H9 (cell line): ENCODE measurements at regions not wholly inside any gene's neighbourhood (a gene's known extent, or its start where the extent isn't known, plus 50 kb on each side); places are given as distances from the start of the nearest gene placed in this dataset.

Experiments used
- DNase-seq: peaks from one replicate; pipeline ENCODE4 v3.0.0-alpha.2; 2017
- H2AFZ ChIP-seq: one replicate; pipeline ENCODE4 v1.6.1; 2013; ENCODE audit warnings: mild to moderate bottlenecking, low read length, control low read depth, moderate library complexity
- H2AK5ac ChIP-seq: 2 replicates; pipeline ENCODE4 v1.6.1; 2013; ENCODE audit warnings: low read length, control low read depth, mixed read lengths; ENCODE audit not compliant: insufficient read length
- H2BK120ac ChIP-seq: one replicate; pipeline ENCODE4 v1.6.1; 2013; ENCODE audit warnings: low read depth, mild to moderate bottlenecking, low read length, control low read depth, inconsistent platforms; ENCODE audit not compliant: poor library complexity, severe bottlenecking
- H2BK12ac ChIP-seq: 2 replicates; pipeline ENCODE4 v1.6.1; 2013; ENCODE audit warnings: low read length, control low read depth, mixed read lengths, low read depth; ENCODE audit not compliant: insufficient read length
- H2BK15ac ChIP-seq: 2 replicates; pipeline ENCODE4 v1.6.1; 2013; ENCODE audit warnings: low read depth, low read length, control low read depth
- H2BK20ac ChIP-seq: one replicate; pipeline ENCODE4 v1.6.1; 2013; ENCODE audit warnings: low read depth, mild to moderate bottlenecking, low read length, control low read depth, inconsistent platforms; ENCODE audit not compliant: poor library complexity, severe bottlenecking
- H2BK5ac ChIP-seq: 2 replicates; pipeline ENCODE4 v1.6.1; 2013; ENCODE audit warnings: low read length, control low read depth, mixed read lengths; ENCODE audit not compliant: insufficient read length
- H3K14ac ChIP-seq: 2 replicates; pipeline ENCODE4 v1.6.1; 2013; ENCODE audit warnings: low read length, control low read depth; ENCODE audit not compliant: insufficient read depth
- H3K18ac ChIP-seq: 2 replicates; pipeline ENCODE4 v1.6.1; 2013; ENCODE audit warnings: low read depth, mild to moderate bottlenecking, mixed read lengths, low read length, control low read depth; ENCODE audit not compliant: insufficient read length
- H3K23ac ChIP-seq: 2 replicates; pipeline ENCODE4 v1.6.1; 2013; ENCODE audit warnings: low read length, control low read depth, mixed read lengths, low read depth; ENCODE audit not compliant: insufficient read length
- H3K23me2 ChIP-seq: 2 replicates; pipeline ENCODE4 v1.6.1; 2013; ENCODE audit warnings: low read depth, mild to moderate bottlenecking, mixed read lengths, low read length, control low read depth; ENCODE audit not compliant: insufficient read length, poor library complexity, severe bottlenecking
- H3K27ac ChIP-seq: 2 replicates; pipeline ENCODE4 v1.5.1; 2013; ENCODE audit warnings: low read length, control low read depth, mixed read lengths, low read depth; ENCODE audit not compliant: insufficient read length
- H3K27me3 ChIP-seq: 2 replicates; pipeline ENCODE4 v1.6.1; 2013; ENCODE audit warnings: low read length, control low read depth, inconsistent platforms; ENCODE audit not compliant: insufficient read depth
- H3K4ac ChIP-seq: 2 replicates; pipeline ENCODE4 v1.6.1; 2013; ENCODE audit warnings: low read depth, mild to moderate bottlenecking, control low read depth, inconsistent platforms, low read length, moderate library complexity
- H3K4me1 ChIP-seq: 2 replicates; pipeline ENCODE4 v1.6.1; 2013; ENCODE audit warnings: low read length, control low read depth, inconsistent platforms; ENCODE audit not compliant: insufficient read depth
- H3K4me2 ChIP-seq: 2 replicates; pipeline ENCODE4 v1.6.1; 2013; ENCODE audit warnings: low read length, control low read depth, mixed read lengths; ENCODE audit not compliant: insufficient read length, insufficient read depth
- H3K56ac ChIP-seq: 2 replicates; pipeline ENCODE4 v1.6.1; 2013; ENCODE audit warnings: low read depth, mild to moderate bottlenecking, mixed read lengths, low read length, control low read depth; ENCODE audit not compliant: insufficient read length
- H3K79me1 ChIP-seq: 2 replicates; pipeline ENCODE4 v1.6.1; 2013; ENCODE audit warnings: low read depth, mild to moderate bottlenecking, moderate library complexity, low read length, control low read depth, inconsistent platforms; ENCODE audit not compliant: insufficient read depth, poor library complexity, severe bottlenecking
- H3K79me2 ChIP-seq: 2 replicates; pipeline ENCODE4 v1.6.1; 2013; ENCODE audit warnings: low read length, control low read depth, inconsistent platforms; ENCODE audit not compliant: insufficient read depth
- H3K9ac ChIP-seq: 2 replicates; pipeline ENCODE4 v1.6.1; 2013; ENCODE audit warnings: low read length, control low read depth, mixed read lengths; ENCODE audit not compliant: insufficient read length; ENCODE audit errors: extremely low read depth
- H3K9me3 ChIP-seq: one replicate; pipeline ENCODE4 v1.6.1; 2013; ENCODE audit warnings: low read depth, low read length, inconsistent platforms; ENCODE audit not compliant: control insufficient read depth
- H3T11ph ChIP-seq: one replicate; pipeline ENCODE4 v1.6.1; 2013; ENCODE audit warnings: mild to moderate bottlenecking, low read length, control low read depth, inconsistent platforms
- H4K20me1 ChIP-seq: one replicate; pipeline ENCODE4 v1.6.1; 2013; ENCODE audit not compliant: control insufficient read depth, insufficient read length, insufficient read depth
- H4K5ac ChIP-seq: 2 replicates; pipeline ENCODE4 v1.6.1; 2013; ENCODE audit warnings: low read depth, mild to moderate bottlenecking, mixed read lengths, low read length, control low read depth; ENCODE audit not compliant: insufficient read length
- H4K8ac ChIP-seq: replicated peaks from 2 replicates; pipeline ENCODE4 v1.6.1; 2013; ENCODE audit warnings: low read length, control low read depth, mixed read lengths, low read depth; ENCODE audit not compliant: insufficient read length
- H4K91ac ChIP-seq: 2 replicates; pipeline ENCODE4 v1.6.1; 2013; ENCODE audit warnings: low read depth, mild to moderate bottlenecking, moderate library complexity, mixed read lengths, low read length, control low read depth; ENCODE audit not compliant: insufficient read length
- H3K27ac Mint-ChIP-seq, 3 experiments: 2 replicates in 2 of 3; 3 replicates in 1 of 3; pipeline ENCODE4 v1.8.0; 2020 to 2021; ENCODE audit warnings: mixed read lengths in 3 of 3, mild to moderate bottlenecking in 1 of 3, moderate library complexity in 1 of 3
- H3K27me3 Mint-ChIP-seq: 2 replicates; pipeline ENCODE4 v1.8.0; 2021; ENCODE audit warnings: low read depth, mild to moderate bottlenecking, moderate library complexity, mixed read lengths
- H3K36me3 Mint-ChIP-seq, 3 experiments: 2 replicates in 2 of 3; 3 replicates in 1 of 3; pipeline ENCODE4 v1.8.0; 2020 to 2021; ENCODE audit warnings: low read depth in 3 of 3, mixed read lengths in 3 of 3; ENCODE audit not compliant: insufficient read depth in 1 of 3
- H3K4me1 Mint-ChIP-seq, 2 experiments: 2 replicates each; pipeline ENCODE4 v1.8.0; 2020; ENCODE audit warnings: mixed read lengths in 2 of 2
- H3K4me3 Mint-ChIP-seq, 2 experiments: 2 replicates in 1 of 2; 3 replicates in 1 of 2; pipeline ENCODE4 v1.8.0; 2020 to 2021; ENCODE audit warnings: mild to moderate bottlenecking in 2 of 2, mixed read lengths in 2 of 2, moderate library complexity in 1 of 2
- H3K9me3 Mint-ChIP-seq, 2 experiments: 2 replicates in 1 of 2; 3 replicates in 1 of 2; pipeline ENCODE4 v1.8.0; 2020; ENCODE audit warnings: mild to moderate bottlenecking in 2 of 2, mixed read lengths in 2 of 2, moderate library complexity in 1 of 2
- WGBS: extraction: QIAGEN DNeasy Blood & Tissue Kit; methylation state at CpG from one replicate; pipeline ENCODE4 v1.1.7; 2013; ENCODE audit warnings: missing lambda C conversion rate, low lambda C conversion rate, mixed read lengths; ENCODE audit not compliant: insufficient read length; ENCODE audit errors: extremely low coverage; 5-methylcytosine and 5-hydroxymethylcytosine counted together
- TF ChIP-seq, protein P1 (sequence below): fragments of 200-600 bp; sonication (generic); conservative IDR thresholded peaks from 3 replicates; pipeline ENCODE4 v1.8.0; 2021; ENCODE audit warnings: antibody characterized with exemption, mild to moderate bottlenecking

GRCh38 chr1:4004635-4005430 lies 104.8 kb upstream of the C1orf174 start:
- peaks cover 2 to 9% (median 4%) of the 10 kb centered on the region in 3 experiments; a peak in 4 of 7 replicates for H3K36me3 Mint-ChIP-seq

More at GRCh38 chr1:4004635-4005430, 104.8 kb upstream of the C1orf174 start:
- Mint-ChIP-seq H3K27ac (no peak overlapping the region; a peak in 2 of 7 replicates), H3K9me3 (peaks cover 9 to 10% of the 10 kb centered on the region in 2 experiments), H3K4me1 (0 out of 4 replicates have a peak, but pooled peaks cover 0 to 4% of the 10 kb centered on the region in 2 experiments), H3K4me3 (no peak overlapping the region), H3K27me3 (peaks cover 9% of the 10 kb centered on the region)
- H2BK120ac ChIP-seq: no peak overlapping the region
- H2BK15ac ChIP-seq: no peak overlapping the region
- H4K91ac ChIP-seq: no peak overlapping the region
- WGBS: no CpG with 5 or more reads among the region's 17 CpGs
- TF ChIP-seq, protein P1, sequence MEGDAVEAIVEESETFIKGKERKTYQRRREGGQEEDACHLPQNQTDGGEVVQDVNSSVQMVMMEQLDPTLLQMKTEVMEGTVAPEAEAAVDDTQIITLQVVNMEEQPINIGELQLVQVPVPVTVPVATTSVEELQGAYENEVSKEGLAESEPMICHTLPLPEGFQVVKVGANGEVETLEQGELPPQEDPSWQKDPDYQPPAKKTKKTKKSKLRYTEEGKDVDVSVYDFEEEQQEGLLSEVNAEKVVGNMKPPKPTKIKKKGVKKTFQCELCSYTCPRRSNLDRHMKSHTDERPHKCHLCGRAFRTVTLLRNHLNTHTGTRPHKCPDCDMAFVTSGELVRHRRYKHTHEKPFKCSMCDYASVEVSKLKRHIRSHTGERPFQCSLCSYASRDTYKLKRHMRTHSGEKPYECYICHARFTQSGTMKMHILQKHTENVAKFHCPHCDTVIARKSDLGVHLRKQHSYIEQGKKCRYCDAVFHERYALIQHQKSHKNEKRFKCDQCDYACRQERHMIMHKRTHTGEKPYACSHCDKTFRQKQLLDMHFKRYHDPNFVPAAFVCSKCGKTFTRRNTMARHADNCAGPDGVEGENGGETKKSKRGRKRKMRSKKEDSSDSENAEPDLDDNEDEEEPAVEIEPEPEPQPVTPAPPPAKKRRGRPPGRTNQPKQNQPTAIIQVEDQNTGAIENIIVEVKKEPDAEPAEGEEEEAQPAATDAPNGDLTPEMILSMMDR: no peak
- no peak overlapping the region for H3K4me2 ChIP-seq
- no peak overlapping the region for H2BK20ac ChIP-seq
- H2BK5ac ChIP-seq: no peak overlapping the region
- H3K56ac ChIP-seq: no peak overlapping the region
- H3K18ac ChIP-seq: no peak overlapping the region
- H3K23ac ChIP-seq: no peak overlapping the region
- H2AFZ ChIP-seq: no peak overlapping the region
- no peak overlapping the region for H4K5ac ChIP-seq
- H3K4me1 ChIP-seq: no peaks in the 10 kb centered on the region
- no peaks in the 10 kb centered on the region for H3K79me1 ChIP-seq
- H2AK5ac ChIP-seq: no peak overlapping the region
- H3K9ac ChIP-seq: no peak overlapping the region
- no peak overlapping the region for H2BK12ac ChIP-seq
- no peaks in the 10 kb centered on the region for H3K27me3 ChIP-seq
- no peaks in the 10 kb centered on the region for H3K23me2 ChIP-seq
- no peak overlapping the region for H3T11ph ChIP-seq
- no peak overlapping the region for H4K8ac ChIP-seq
- peak; percentile 17 for DNase-seq
- no peak overlapping the region for H3K4ac ChIP-seq
- no peak overlapping the region for H3K27ac ChIP-seq
- H3K14ac ChIP-seq: no peak overlapping the region
- no peaks in the 10 kb centered on the region for H4K20me1 ChIP-seq
- H3K9me3 ChIP-seq: no peaks in the 10 kb centered on the region
- H3K79me2 ChIP-seq: no peaks in the 10 kb centered on the region
